GM18520 (cell line): ENCODE measurements at regions not wholly inside any gene's neighbourhood (a gene's known extent, or its start where the extent isn't known, plus 50 kb on each side); places are given as distances from the start of the nearest gene placed in this dataset.
"Not testable (repeated sequence)": the region's sequence is repeated elsewhere in the genome, so short reads cannot be mapped to it uniquely, and the experiment has no call there.

Experiments
- ATAC-seq: cut with Tn5 transposase; IDR thresholded peaks from one replicate; pipeline ENCODE4 v1.9.1; 2021; ENCODE audit not compliant: unreplicated experiment

DNA sequence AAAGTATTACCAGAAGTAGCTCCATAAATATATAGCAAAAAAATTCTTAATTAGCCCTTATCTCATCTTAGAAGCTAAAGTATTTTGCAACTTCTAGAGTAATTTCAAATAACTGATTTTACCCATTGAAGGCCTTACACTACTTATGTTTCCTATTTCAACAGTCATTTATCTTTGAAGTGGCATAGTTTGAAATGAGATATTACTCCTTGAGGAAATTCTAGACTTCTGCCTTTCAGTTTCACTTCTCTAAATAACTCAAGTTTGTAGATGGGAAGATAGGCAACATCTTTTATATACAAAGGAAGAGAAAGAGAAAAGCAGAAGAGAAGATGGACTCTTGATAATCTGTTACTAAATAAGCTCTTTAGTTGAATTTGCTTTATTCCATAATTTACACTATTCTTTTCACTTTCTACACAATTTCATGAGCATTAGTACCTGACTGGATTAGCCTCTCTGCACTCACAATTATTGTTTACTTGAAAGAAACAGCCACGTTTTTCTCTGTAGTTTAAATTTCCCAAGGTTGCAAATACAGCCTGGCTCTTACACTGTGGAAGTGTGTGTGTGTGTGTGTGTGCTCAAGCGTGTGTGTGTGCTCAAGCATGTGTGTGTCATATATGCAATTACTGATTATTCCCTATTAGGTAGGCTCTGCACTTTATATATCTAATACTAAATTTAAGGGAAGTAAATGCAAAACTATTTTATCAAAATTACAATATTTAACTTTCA is 60.6 kb upstream of the EMB start:
- ATAC-seq, result peak; percentile 96

DNA sequence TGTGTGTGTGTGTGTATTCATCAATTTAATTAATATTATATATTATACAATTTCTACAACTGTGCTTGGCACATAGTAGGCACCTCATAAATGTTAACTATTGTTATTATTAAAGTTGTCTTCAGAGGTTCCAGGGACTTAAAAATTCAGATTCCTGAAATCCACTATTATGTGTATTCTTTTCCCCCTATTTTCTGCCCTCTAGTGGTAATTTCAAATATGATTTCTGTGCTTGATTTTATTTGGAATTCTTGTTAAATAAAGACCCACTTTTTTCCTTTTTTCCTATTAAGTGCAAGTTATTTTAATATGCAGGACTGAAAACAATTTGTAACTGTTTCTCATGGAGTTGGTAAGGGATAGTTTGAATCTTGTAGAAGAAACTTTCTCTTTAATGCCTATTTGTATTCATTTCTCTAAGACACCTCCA is 72.0 kb upstream of the EMB start:
- ATAC-seq, result not testable (repeated sequence)

DNA sequence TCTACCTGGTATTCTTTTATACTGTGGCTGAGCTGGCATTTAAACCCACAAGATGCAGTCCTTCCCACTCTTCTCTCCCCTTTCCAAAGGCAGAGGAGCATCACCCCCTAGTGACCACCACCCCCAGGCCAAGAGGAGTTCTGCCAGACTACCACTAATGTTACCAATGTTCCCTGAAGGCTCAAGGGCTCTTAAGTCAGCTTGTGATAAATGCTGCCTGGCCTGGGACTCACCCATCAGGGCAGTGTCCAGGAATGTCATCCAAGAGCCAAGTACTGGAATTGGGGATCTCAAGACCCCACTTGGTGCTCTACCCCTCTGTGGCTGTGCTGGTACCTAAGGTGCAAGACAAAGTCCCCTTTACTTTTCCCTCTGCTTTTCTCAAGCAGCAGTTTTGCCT is 80.0 kb upstream of the EMB start:
- not testable (repeated sequence) for ATAC-seq

GRCh38 chr5:50527514-50528060 is 86.5 kb upstream of the EMB start:
- not testable (repeated sequence) for ATAC-seq

DNA sequence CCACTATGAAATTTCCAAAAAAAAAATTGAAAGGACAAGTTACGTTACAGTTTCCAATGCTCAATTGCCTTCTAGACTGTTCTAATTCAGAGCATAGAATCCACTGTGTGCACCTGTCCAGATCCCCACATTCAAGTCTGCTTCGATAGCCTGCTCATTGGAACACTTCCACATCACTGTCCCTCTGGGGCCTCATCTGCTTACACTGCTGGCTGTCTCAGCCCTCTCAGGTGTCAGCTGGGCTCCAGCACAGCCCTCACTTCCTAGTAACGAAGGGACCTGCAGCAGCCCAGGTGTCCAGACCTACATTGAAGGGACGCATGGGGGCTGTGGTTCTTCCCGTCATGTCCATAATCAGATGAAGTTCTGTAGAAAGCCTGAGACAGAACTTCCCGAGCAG is 94.3 kb upstream of the EMB start:
- ATAC-seq, result no peak

DNA sequence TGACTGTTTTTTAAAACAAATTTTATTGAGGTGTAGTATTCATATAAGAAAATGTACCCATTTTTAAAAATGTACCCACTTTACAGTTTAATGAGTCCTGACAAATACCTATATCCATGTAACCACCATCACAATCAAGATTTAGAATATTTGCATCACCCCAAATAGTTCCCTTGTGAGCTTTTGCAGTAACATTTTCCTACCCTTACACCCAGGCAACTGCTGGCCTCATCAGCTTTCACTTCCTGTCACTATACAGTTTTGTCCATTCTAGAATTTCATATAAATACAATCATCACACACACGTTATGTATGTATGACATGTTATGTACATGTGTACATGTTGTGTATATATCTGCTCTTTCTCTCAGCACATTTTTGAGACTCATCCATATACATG is 96.4 kb upstream of the EMB start:
- not testable (repeated sequence) for ATAC-seq

- no peak for ATAC-seq
These were observed 106.2 kb upstream of the EMB start for GRCh38 chr5:50547303-50547702.

DNA sequence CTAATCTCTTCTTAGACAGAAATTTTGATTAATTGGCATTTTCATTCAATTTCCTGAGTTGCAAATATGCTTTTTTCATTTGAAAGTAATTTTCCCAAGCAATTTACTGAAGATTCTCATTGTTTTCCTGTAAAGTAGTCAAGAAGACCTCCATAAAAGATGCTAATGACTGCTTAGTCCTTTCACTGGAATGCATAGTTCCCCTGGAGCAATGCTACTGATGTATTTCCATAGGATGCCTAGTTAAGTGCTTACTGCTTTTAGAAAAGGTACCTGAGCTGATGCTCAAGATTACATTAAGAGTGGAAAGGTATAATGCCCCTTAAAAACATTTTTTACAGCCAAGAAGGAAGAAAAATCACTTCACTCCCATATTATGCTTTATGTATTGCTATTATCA is 109.2 kb upstream of the EMB start:
- no peak for ATAC-seq

DNA sequence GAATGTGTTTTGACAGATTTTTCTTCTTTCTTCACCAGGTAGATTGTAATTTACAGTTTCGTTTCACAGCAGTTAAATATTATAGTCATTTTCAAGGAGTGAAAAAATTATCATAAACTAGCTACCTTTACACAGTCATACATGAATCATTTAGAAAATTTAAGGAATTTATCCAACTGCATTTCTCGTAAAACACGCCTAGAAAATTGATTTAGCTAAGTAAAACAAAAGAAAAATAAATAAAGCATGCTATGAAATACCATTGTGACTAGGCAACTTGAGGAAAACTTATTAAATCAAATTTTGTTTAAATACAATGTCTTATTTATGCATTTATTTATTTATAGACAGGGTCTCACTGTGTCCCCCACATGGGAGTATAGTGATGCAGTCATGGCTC is 109.9 kb upstream of the EMB start:
- ATAC-seq, result no peak

- no peak for ATAC-seq
These were observed 112.5 kb upstream of the EMB start for GRCh38 chr5:50553560-50553984.

DNA sequence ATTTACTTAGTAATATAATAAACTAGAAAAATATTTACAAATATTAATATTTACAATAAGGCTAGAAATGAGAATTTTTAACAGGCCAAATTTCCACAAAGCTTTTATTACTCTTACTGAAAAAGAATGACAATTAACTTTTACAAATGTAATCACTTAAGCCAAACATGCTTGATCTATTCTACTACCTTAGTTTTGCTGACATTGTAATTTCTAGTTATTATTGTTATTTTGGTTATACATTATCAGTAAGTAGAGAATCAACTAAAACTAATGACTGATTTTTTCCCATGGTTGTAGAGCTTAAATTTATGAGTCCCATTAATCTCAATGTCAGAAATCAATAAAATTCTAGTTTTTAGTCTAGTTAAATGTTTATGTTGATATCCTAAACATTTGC is 107.8 kb upstream of the PARP8 start:
- not testable (repeated sequence) for ATAC-seq

- ATAC-seq, result no peak
These were observed 106.5 kb upstream of the PARP8 start for GRCh38 chr5:50559955-50560354.

DNA sequence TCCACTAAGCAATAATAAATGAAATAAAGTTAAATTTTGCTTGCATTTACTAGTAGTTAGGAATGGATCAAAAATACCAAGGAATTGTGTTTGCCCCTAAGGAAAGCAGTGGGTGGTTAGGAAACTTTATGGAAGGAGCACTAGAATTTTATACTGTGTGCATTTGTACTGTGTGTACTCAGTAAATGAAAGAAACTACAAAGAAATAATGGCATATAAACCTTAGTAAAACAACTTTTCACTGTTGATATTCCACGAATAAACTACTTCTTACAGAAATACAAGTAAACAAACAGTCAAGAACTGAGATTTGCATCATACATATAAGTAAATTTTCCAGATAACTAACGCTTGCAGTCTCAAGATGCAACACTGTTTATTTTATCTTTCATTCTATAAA is 103.7 kb upstream of the PARP8 start:
- ATAC-seq, result no peak

- ATAC-seq, result peak; percentile 94
These were observed 102.4 kb upstream of the PARP8 start for GRCh38 chr5:50564079-50564478.

DNA sequence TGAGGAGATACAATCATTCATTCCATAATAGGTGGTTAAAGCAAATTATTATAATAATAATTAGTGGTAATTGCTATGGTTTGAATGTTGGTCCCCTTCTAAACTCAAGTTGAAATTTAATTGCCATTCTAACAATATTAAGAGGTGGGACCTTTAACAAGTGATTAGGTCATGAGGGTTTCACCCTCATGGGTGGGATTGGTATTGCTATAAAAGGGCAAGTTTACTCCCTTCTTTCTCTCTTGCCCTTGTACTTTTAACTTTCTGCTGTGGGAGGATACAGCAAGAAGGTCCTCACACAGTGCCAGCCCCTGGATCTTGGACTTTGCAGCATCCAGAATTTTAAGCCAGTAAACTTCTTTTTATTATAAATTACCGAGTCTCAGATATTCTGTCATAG is 101.9 kb upstream of the PARP8 start:
- ATAC-seq, result no peak

- no peak for ATAC-seq
These were observed 92.3 kb upstream of the PARP8 start for GRCh38 chr5:50574121-50574520.

DNA sequence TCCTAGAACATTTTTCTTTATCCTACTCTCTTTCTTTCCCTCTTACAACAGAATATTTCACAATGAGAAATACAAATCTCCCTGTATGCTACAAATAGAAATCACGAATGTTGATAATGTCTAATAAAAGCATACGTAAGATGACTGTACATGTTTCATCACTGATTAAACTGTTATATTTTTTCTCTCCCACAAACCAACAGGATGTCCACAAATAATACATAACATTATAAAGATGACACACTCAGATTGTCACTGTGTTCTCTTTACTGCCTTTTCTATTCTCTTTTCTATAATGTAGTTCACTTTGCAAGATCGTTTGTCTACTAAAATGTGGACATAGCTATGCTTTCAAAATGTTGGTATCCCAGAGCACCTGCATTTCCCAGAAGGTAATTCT is 90.7 kb upstream of the PARP8 start:
- no peak for ATAC-seq

GRCh38 chr5:50576265-50576664 is 90.2 kb upstream of the PARP8 start:
- ATAC-seq, result no peak

- ATAC-seq, result no peak
These were observed 89.7 kb upstream of the PARP8 start for GRCh38 chr5:50576686-50577256.

GRCh38 chr5:50580506-50580905 is 85.9 kb upstream of the PARP8 start:
- no peak for ATAC-seq

GRCh38 chr5:50581845-50582244 is 84.6 kb upstream of the PARP8 start:
- not testable (repeated sequence) for ATAC-seq

DNA sequence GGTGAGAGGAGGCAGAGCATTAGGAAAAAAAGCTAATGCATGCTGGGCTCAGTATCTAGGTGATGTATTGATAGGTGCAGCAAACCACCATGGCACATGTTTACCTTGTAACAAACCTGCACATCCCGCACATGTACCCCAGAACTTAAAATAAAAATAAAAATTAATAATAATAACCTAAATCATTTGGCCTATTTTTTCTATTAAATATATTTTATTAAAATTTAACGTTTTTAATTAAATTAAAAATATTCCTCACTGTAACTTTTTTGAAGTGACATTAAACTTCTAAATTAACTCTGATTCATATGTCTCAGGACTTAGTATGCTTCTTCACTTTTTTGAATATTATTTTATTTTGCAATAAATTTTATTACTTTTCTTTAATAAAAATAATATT is 83.7 kb upstream of the PARP8 start:
- no peak for ATAC-seq

- no peak for ATAC-seq
These were observed 82.8 kb upstream of the PARP8 start for GRCh38 chr5:50583621-50584020.
